Heart right ventricle (tissue), 16 donors: ENCODE measurements at regions not wholly inside any gene's neighbourhood (a gene's known extent, or its start where the extent isn't known, plus 50 kb on each side); places are given as distances from the start of the nearest gene placed in this dataset.

Experiments
- ATAC-seq, 8 donors: fragments of 200-7000 bp; cut with Tn5 transposase; one replicate each; pipeline ENCODE4 v1.9.1; 2020; ENCODE audit warnings: mild to moderate bottlenecking in 8 of 8, moderate library complexity in 8 of 8, moderate number of reproducible peaks in 1 of 8
- DNase-seq, 2 donors: peaks; one replicate each; pipeline ENCODE4 v3.0.0-alpha.2; 2020
- H3K27ac ChIP-seq, 10 donors: fragments of 200-600 bp; sonication (generic) in 2 of 10; one replicate each; pipeline versions ENCODE4 v1.5.0 to v1.8.0; 2020 to 2022; ENCODE audit warnings: mild to moderate bottlenecking in 3 of 10
- H3K27me3 ChIP-seq, 7 donors: fragments of 200-600 bp; one replicate each; pipeline ENCODE4 v1.8.0; 2021 to 2022; ENCODE audit warnings: mild to moderate bottlenecking in 2 of 7
- H3K36me3 ChIP-seq, 9 donors: fragments of 200-600 bp; sonication (generic) in 1 of 9; one replicate each; pipeline versions ENCODE4 v1.5.0 to v1.8.0; 2020 to 2022; ENCODE audit warnings: mild to moderate bottlenecking in 2 of 9
- H3K4me1 ChIP-seq, 9 donors: fragments of 200-600 bp; sonication (generic) in 1 of 9; one replicate each; pipeline versions ENCODE4 v1.5.0 to v1.8.0; 2020 to 2022; ENCODE audit warnings: mild to moderate bottlenecking in 4 of 9
- H3K4me3 ChIP-seq, 10 donors: fragments of 200-600 bp; sonication (generic) in 2 of 10; one replicate each; pipeline versions ENCODE4 v1.5.0 to v1.8.0; 2020 to 2022; ENCODE audit warnings: mild to moderate bottlenecking in 7 of 10, moderate library complexity in 2 of 10
- H3K9me3 ChIP-seq, 11 donors: fragments of 200-600 bp in 10 of 11; sonication (generic) in 2 of 11; one replicate each; pipeline versions ENCODE4 v1.5.0 to v1.8.0; 2013 to 2022; ENCODE audit warnings: mild to moderate bottlenecking in 2 of 11, control low read depth in 1 of 11, moderate library complexity in 1 of 11
- CTCF ChIP-seq, 9 donors: fragments of 200-600 bp; sonication (generic) in 2 of 9; IDR thresholded peaks; one replicate each; pipeline versions ENCODE4 v1.5.0 to v1.8.0; 2021 to 2022; ENCODE audit warnings: antibody characterized with exemption in 9 of 9, mild to moderate bottlenecking in 5 of 9, moderate library complexity in 1 of 9
- WGBS, 2 donors: extraction: QIAGEN DNeasy Blood & Tissue Kit; methylation state at CpG; one replicate each; pipeline ENCODE4 v1.1.7; 2013; ENCODE audit warnings: inconsistent platforms in 1 of 2; 5-methylcytosine and 5-hydroxymethylcytosine counted together
- intact Hi-C, 10 donors: fragments of 100-400 bp; cut with DNase I; formaldehyde crosslinking; loops; one replicate each; pipeline versions ENCODE4 v1.11.1 to v1.14.2; 2022
- donor health status: Arrhythmogenic right ventricular cardiomyopathy.
- donor health status: ischemic (EF 13 %, LVEDD 7.1; RV severe dilation, severe dysfunction).
- donor health status: healthy with polysubstance abuse.
- donor health status: DM: no; HTN: yes; CAD: no.
- donor health status: DM: no; HTN: no; CAD: no.
- donor health status: ischemic (EF 25% LVEDD 6.9; RV normal size, moderate dysfunction).
- donor health status: ischemic (EF 25% LVEDD 5.7; RV mildly dilated, moderate dysfunction).
- donor health status: healthy.
- donor health status: DM: yes; HTN: yes; CAD: no.
- donor health status: Ischemic cardiomyopathy.
- donor health status: ischemic (EF 35%, LVEDD 5.7; RV mildly dilated, moderate dysfunction).
- donor health status: nonischemic (EF 11% LVEDD 7.7; RV severe dilation, severe dysfunction).
- donor health status: DM: yes; HTN: yes; CAD: no.
- donor health status: PGD.
- donor health status: ischemic (EF 29% LVEDD 5.4; RV normal size, mild dysfunction).
- donor health status: nonischemic (EF 23%, LVEDD 6.1; RV moderate dilation, normal function).

- TF ChIP-seq CTCF (IDR thresholded peaks at IDR 0.05), result no peak
- DNase-seq (no peak), ATAC-seq (no peak)
- H3K27ac ChIP-seq, result no peak overlapping the region
- no peaks in the 10 kb centered on the region for H3K27me3 ChIP-seq
- no peaks in the 10 kb centered on the region for H3K9me3 ChIP-seq
- WGBS, 2 donors, result 88 to 89% methylated on average over 7 of the region's 7 CpGs
- H3K4me3 ChIP-seq, result no peak overlapping the region
- no peaks in the 10 kb centered on the region for H3K36me3 ChIP-seq
- H3K4me1 ChIP-seq, result no peaks in the 10 kb centered on the region
- intact Hi-C loops, result no loop called here
These were observed 452.4 kb upstream of the GRAMD2B start for GRCh38 chr5:125970631-125971307.

- no peak for TF ChIP-seq CTCF (IDR thresholded peaks at IDR 0.05)
- intact Hi-C loops, result no loop called here
These were observed 450.5 kb upstream of the GRAMD2B start for GRCh38 chr5:125972706-125973105.

GRCh38 chr5:125974679-125975078 lies 448.5 kb upstream of the GRAMD2B start:
- TF ChIP-seq CTCF (IDR thresholded peaks at IDR 0.05), result no peak
- DNase-seq, result no peak
- ATAC-seq, result no peak
- no peaks in the 10 kb centered on the region for H3K27me3 ChIP-seq
- no peaks in the 10 kb centered on the region for H3K9me3 ChIP-seq
- H3K27ac ChIP-seq, result no peak overlapping the region
- intact Hi-C loops, result no loop called here
- H3K36me3 ChIP-seq, result no peaks in the 10 kb centered on the region
- 64 to 69% methylated on average over 3 of the region's 3 CpGs for WGBS, 2 donors
- H3K4me1 ChIP-seq, result no peaks in the 10 kb centered on the region
- no peak overlapping the region for H3K4me3 ChIP-seq

More at GRCh38 chr5:125972706-125973105, 450.5 kb upstream of the GRAMD2B start:
- WGBS, 2 donors, result 84 to 95% methylated on average over 3 of the region's 3 CpGs
- no peaks in the 10 kb centered on the region for H3K27me3 ChIP-seq
- no peaks in the 10 kb centered on the region for H3K9me3 ChIP-seq
- no peaks in the 10 kb centered on the region for H3K4me1 ChIP-seq
- DNase-seq (no peak), ATAC-seq (no peak)
- H3K36me3 ChIP-seq, result no peaks in the 10 kb centered on the region
- no peak overlapping the region for H3K4me3 ChIP-seq
- H3K27ac ChIP-seq, result no peak overlapping the region

- ATAC-seq, result no peak
- no peak overlapping the region for H3K27ac ChIP-seq
- TF ChIP-seq CTCF (IDR thresholded peaks at IDR 0.05), result no peak
- H3K4me3 ChIP-seq, result no peak overlapping the region
- no peaks in the 10 kb centered on the region for H3K27me3 ChIP-seq
- no peaks in the 10 kb centered on the region for H3K9me3 ChIP-seq
- H3K4me1 ChIP-seq, result peaks cover 0 to 4% (median 0%) of the 10 kb centered on the region in 9 donors
- DNase-seq, result no peak
- H3K36me3 ChIP-seq, result no peaks in the 10 kb centered on the region
- 81 to 85% methylated on average over 2 of the region's 2 CpGs for WGBS, 2 donors
- intact Hi-C loops, result no loop called here
These were observed 446.7 kb upstream of the GRAMD2B start for GRCh38 chr5:125976421-125977000.
